HAP-1 (cell line): ENCODE measurements at regions not wholly inside any gene's neighbourhood (a gene's known extent, or its start where the extent isn't known, plus 50 kb on each side); places are given as distances from the start of the nearest gene placed in this dataset.

Experiments
- DNase-seq, 2 experiments: peaks; one replicate each; pipeline ENCODE4 v3.0.0-alpha.2; 2016 to 2020; ENCODE audit warnings: low spot score in 2 of 2
- H3K27me3 ChIP-seq: fragments of 250-450 bp; sonication (Bioruptor Pico); 2 replicates; pipeline ENCODE4 v1.5.1; 2020; ENCODE audit warnings: low read depth, mild to moderate bottlenecking, moderate library complexity
- H3K36me3 ChIP-seq: fragments of 250-450 bp; sonication (Bioruptor Pico); replicated peaks from 2 replicates; pipeline ENCODE4 v1.5.1; 2020; ENCODE audit warnings: mild to moderate bottlenecking
- H3K4me1 ChIP-seq: fragments of 250-450 bp; sonication (Bioruptor Pico); 2 replicates; pipeline ENCODE4 v1.5.1; 2020; ENCODE audit warnings: mild to moderate bottlenecking
- H3K4me3 ChIP-seq: fragments of 250-450 bp; sonication (Bioruptor Pico); 2 replicates; pipeline ENCODE4 v1.5.1; 2020; ENCODE audit warnings: mild to moderate bottlenecking, moderate library complexity
- H3K9me3 ChIP-seq: fragments of 250-450 bp; sonication (Bioruptor Pico); 2 replicates; pipeline ENCODE4 v1.5.1; 2020; ENCODE audit warnings: mild to moderate bottlenecking, moderate library complexity
- in situ Hi-C: fragments of 300-500 bp; cut with MboI; formaldehyde crosslinking; loops from 3 replicates; pipeline ENCODE4 v1.14.3; 2020; ENCODE audit warnings: low sequenced_read_pairs, inconsistent platforms, mixed read lengths

GRCh38 chr11:92793189-92793588 lies 176.3 kb upstream of the MTNR1B start:
- Histone ChIP-seq H3K4me3 (no peak overlapping the region), H3K9me3 (no peaks in the 10 kb centered on the region; the same call in 1 of the 2 replicates), H3K27me3 (no peaks in the 10 kb centered on the region), H3K4me1 (no peaks in the 10 kb centered on the region), H3K36me3 (no peaks in the 10 kb centered on the region)
- no peak for DNase-seq
- in situ Hi-C loops, result no loop called here

DNA sequence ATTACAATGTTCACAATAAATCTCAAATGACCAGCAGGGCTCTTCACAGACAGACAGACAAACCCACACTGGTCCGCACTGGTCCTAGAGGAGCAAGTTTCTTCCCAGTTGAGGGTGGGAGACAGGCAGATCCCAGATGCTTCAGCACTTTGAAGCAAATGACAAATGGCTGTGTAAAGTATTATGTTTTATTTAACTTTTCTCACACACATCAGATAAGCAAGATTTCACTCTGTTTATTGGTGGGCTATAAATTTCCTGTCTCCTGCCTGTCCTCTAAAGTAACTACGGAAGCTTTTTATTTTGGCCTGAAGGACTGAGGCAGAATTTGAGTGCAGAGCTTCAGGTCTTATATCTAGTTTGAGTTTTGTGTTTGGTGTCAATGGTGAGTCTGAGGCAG lies 174.7 kb upstream of the MTNR1B start:
- H3K9me3 ChIP-seq, result no peaks in the 10 kb centered on the region; the same call in 1 of the 2 replicates
- H3K36me3 ChIP-seq, result no peaks in the 10 kb centered on the region
- DNase-seq, result no peak
- in situ Hi-C loops, result no loop called here
- H3K4me3 ChIP-seq, result no peak overlapping the region
- no peaks in the 10 kb centered on the region for H3K27me3 ChIP-seq
- H3K4me1 ChIP-seq, result no peaks in the 10 kb centered on the region

GRCh38 chr11:92796744-92797143 lies 172.7 kb upstream of the MTNR1B start:
- Histone ChIP-seq H3K4me1 (no peaks in the 10 kb centered on the region), H3K36me3 (no peaks in the 10 kb centered on the region), H3K4me3 (no peak overlapping the region), H3K27me3 (no peaks in the 10 kb centered on the region), H3K9me3 (no peaks in the 10 kb centered on the region; the same call in 1 of the 2 replicates)
- in situ Hi-C loops, result no loop called here
- no peak for DNase-seq

DNA sequence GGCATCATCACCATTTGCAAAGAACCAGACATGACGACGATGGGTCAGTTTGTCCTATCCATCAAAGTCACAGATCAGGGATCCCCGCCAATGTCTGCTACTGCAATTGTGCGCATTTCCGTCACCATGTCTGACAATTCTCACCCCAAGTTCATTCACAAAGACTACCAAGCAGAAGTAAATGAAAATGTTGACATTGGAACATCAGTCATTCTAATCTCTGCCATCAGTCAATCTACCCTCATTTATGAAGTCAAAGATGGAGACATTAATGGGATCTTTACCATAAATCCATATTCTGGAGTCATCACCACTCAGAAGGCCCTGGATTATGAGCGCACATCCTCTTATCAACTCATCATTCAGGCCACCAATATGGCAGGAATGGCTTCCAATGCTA lies 171.6 kb upstream of the MTNR1B start:
- DNase-seq, result no peak
- H3K9me3 ChIP-seq, result no peaks in the 10 kb centered on the region; the same call in 1 of the 2 replicates
- H3K4me1 ChIP-seq, result no peaks in the 10 kb centered on the region
- no peak overlapping the region for H3K4me3 ChIP-seq
- in situ Hi-C loops, result no loop called here
- no peaks in the 10 kb centered on the region for H3K36me3 ChIP-seq
- H3K27me3 ChIP-seq, result no peaks in the 10 kb centered on the region

DNA sequence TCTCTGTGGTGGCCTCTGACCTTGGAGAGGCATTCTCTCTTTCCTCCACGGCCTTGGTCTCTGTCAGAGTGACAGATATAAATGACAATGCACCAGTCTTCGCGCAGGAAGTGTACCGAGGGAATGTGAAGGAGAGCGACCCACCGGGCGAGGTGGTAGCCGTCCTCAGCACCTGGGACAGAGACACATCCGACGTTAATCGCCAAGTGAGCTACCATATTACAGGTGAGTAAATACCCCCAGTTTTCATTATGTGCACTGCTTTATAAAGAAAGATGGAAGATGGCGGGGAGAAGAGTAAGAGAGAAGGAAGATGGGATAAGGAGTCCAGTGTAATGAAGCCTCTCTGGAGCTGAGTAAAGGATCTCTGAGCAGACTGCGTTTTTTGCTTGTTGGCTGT lies 167.8 kb upstream of the MTNR1B start:
- no peaks in the 10 kb centered on the region for H3K27me3 ChIP-seq
- no peak for DNase-seq
- H3K4me1 ChIP-seq, result no peaks in the 10 kb centered on the region
- no peaks in the 10 kb centered on the region for H3K36me3 ChIP-seq
- in situ Hi-C loops, result no loop called here
- H3K4me3 ChIP-seq, result no peak overlapping the region
- H3K9me3 ChIP-seq, result no peaks in the 10 kb centered on the region; the same call in 1 of the 2 replicates

DNA sequence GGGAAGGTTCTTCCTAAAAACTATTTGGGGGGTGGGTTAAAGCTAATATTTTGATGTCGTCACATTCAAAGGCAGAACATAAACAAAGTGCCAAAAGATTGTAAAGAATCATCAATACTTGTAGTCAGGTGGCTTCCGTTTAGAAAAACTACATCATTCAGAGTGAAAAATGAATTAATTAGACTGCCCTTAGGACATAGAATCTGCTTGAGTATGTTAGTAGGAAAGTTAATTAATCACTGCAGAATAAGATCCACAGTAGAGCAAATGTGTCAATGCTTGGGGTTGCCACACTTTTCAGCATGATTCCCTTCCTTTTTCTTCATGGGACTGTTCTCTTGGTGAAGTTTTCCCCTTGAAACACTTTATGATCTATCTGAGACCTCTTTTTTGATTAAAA lies 166.8 kb upstream of the MTNR1B start:
- in situ Hi-C loops, result no loop called here

GRCh38 chr11:92803391-92803790 lies 166.1 kb upstream of the MTNR1B start:
- in situ Hi-C loops, result no loop called here
- Histone ChIP-seq H3K27me3 (no peaks in the 10 kb centered on the region), H3K4me1 (no peaks in the 10 kb centered on the region), H3K9me3 (no peaks in the 10 kb centered on the region), H3K4me3 (no peak overlapping the region), H3K36me3 (no peaks in the 10 kb centered on the region)
- DNase-seq, result no peak

More for the DNA sequence above, 166.8 kb upstream of the MTNR1B start:
- Histone ChIP-seq H3K36me3 (no peaks in the 10 kb centered on the region), H3K27me3 (no peaks in the 10 kb centered on the region), H3K4me1 (no peaks in the 10 kb centered on the region), H3K9me3 (no peaks in the 10 kb centered on the region), H3K4me3 (no peak overlapping the region)
- no peak for DNase-seq

DNA sequence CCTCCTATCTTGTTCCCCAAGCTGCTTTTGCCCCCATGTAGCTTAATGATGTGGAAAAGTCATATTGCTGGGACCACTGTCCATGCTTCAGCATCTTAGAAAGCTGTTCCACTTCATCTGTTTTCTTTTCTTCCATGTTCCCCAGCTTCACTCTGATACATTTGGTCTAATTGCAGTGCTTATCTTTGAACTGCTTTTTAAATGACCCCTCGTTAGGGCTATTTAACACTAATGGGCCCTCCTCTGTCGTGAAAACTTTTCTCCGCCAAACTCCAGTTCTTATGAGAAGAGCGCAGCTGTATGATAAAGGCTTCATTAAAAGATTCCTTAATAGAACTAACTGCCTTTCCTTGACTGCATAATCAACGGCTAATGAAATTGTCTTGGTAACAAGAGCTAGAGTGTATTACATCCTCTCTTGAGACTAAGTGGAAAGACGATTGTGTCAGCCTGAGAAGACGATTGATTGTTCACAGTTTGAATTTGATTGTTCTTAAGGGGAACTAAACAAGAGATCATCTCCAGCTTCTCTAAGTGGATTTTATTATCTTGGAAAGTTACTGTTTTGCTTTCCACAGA lies 165.0 kb upstream of the MTNR1B start:
- Histone ChIP-seq H3K4me1 (no peaks in the 10 kb centered on the region), H3K27me3 (no peaks in the 10 kb centered on the region), H3K36me3 (no peaks in the 10 kb centered on the region), H3K4me3 (no peak overlapping the region), H3K9me3 (no peaks in the 10 kb centered on the region)
- DNase-seq, result no peak
- in situ Hi-C loops, result no loop called here

DNA sequence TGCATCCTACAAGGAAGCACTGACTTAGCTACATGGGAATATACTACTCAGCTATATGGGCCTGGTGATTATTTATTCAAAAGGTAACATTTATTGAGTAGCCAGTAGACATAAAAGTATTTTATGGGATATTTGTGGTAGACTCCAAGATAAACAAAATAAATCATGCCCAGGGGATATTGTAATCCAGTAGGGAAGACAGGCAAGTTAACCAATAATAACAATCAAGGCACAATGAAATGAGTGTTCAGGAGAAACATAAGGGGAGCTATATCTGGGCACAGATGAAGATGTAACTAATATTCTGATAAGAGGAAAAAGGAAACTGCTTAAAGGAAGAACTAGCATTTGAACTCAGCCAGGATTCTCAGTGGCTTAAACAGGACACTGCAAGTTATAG lies 161.4 kb upstream of the MTNR1B start:
- Histone ChIP-seq H3K36me3 (no peaks in the 10 kb centered on the region), H3K27me3 (no peaks in the 10 kb centered on the region), H3K9me3 (no peaks in the 10 kb centered on the region), H3K4me1 (no peaks in the 10 kb centered on the region), H3K4me3 (no peak overlapping the region)
- DNase-seq, result no peak
- in situ Hi-C loops, result no loop called here

DNA sequence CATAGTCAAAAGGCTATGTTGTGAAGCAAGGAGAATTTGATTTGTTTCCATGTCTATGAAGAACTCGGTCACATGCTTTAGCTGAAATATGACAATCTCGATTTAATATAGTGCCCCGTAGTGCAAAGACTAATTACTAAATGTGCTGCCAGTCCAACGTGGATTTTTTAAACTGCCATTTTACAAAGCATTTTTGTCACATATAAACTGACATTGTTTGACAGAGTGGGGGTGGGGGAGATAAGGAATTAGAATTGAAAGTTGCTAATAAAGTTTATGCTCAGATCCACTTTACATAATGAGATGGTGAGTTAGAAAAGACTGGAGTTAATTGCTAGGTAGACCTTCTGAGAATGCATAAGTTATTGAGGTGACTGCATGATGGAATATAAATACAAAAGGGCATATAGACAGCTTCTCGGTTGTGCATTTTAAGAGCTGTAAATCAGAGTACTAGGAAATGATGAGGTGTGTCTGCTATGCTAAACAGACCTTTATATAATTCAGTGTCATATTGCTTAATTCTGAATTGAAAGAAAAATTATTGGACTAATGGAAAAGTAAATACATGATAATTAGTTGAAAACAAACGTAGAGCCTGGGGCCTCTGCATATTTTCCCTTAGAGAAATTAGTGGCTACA lies 158.9 kb upstream of the MTNR1B start:
- Histone ChIP-seq H3K4me3 (no peak overlapping the region), H3K4me1 (no peaks in the 10 kb centered on the region), H3K36me3 (no peaks in the 10 kb centered on the region), H3K9me3 (no peaks in the 10 kb centered on the region), H3K27me3 (no peaks in the 10 kb centered on the region)
- DNase-seq, result no peak
- in situ Hi-C loops, result no loop called here

DNA sequence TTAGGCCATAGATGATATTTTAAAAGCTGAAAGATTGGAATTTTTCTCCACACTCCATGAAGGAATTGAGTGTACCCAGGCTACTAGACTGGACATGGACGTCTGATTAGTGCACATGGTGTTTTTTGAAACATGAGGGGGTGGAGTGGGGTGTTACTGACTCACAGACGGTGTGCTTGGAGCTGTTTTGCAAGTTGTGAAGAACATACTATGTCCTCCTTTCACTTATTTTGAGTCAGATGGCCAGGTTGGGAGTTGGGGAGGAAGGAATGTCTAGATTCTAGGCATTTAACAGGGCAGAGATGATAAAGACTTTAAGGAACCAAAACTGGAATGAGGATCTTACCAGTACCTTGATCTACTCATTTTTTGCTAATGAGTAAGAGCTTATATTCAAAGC lies 158.1 kb upstream of the MTNR1B start:
- in situ Hi-C loops, result no loop called here
- Histone ChIP-seq H3K4me1 (no peaks in the 10 kb centered on the region), H3K27me3 (no peaks in the 10 kb centered on the region), H3K36me3 (no peaks in the 10 kb centered on the region), H3K4me3 (no peak overlapping the region), H3K9me3 (no peaks in the 10 kb centered on the region)
- no peak for DNase-seq

GRCh38 chr11:92812841-92813240 lies 156.6 kb upstream of the MTNR1B start:
- no peaks in the 10 kb centered on the region for H3K27me3 ChIP-seq
- no peaks in the 10 kb centered on the region for H3K9me3 ChIP-seq
- no peaks in the 10 kb centered on the region for H3K36me3 ChIP-seq
- DNase-seq, result no peak
- H3K4me3 ChIP-seq, result no peak overlapping the region
- in situ Hi-C loops, result no loop called here
- H3K4me1 ChIP-seq, result no peaks in the 10 kb centered on the region

DNA sequence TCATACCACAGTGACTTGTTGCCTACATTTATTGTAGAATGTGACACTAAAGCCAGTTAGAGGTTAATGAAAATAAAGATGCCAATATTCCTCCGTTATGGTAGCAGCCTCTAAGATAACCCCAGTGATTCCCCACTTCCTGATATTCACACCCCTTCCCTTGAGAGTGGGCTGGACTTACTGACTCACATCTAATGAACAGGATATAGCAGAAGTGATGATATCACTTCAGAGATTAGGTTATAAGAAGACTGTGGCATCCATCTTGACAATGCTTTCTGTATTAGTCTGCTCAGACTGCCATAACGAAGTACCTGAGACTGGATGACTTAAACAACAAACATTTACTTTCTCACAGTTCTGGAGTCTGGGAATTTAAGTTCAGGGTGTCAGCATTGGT lies 149.6 kb upstream of the MTNR1B start:
- no peaks in the 10 kb centered on the region for H3K36me3 ChIP-seq
- no peaks in the 10 kb centered on the region for H3K4me1 ChIP-seq
- no peak for DNase-seq
- no peak overlapping the region for H3K4me3 ChIP-seq
- in situ Hi-C loops, result no loop called here
- no peaks in the 10 kb centered on the region for H3K9me3 ChIP-seq
- no peaks in the 10 kb centered on the region for H3K27me3 ChIP-seq

DNA sequence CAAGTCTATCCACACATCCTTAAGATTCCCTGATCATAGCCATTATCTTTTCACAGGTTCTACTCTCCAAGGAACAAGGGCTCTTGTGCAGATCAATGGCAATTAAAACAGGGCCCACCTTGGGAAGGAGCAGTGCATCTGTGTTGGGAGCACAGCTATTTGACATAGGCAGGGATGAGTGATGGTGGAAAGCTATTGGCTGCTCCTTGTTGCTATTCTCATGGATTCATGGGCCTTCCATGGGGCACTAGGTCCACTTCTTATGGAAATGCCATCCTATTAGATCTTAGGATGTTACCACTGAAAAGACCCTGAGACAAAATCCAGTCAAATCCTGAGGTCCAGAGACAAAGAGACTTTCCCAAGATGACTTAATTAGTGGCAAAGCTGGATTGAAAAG lies 148.6 kb upstream of the MTNR1B start:
- H3K27me3 ChIP-seq, result no peaks in the 10 kb centered on the region
- no peaks in the 10 kb centered on the region for H3K9me3 ChIP-seq
- no peaks in the 10 kb centered on the region for H3K36me3 ChIP-seq
- in situ Hi-C loops, result no loop called here
- no peaks in the 10 kb centered on the region for H3K4me1 ChIP-seq
- DNase-seq, result no peak
- H3K4me3 ChIP-seq, result no peak overlapping the region

DNA sequence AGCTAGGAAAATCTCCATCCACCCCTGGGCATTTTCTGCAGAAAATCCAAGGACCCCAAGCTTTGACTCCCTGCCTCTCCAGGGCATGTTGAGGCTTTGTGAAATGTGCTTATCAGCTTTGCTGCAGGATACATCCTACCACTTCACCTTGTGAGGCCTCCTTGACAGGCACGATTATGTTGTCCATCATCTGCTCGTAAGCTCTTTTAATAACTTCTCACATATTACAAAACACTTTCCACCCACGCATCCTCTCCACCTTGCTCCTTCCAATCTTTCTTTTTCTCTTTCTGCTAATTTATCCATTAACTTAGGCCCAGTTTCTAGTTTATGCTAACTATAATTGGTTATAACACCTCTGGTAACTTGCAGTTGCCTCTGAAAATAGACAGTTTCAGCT lies 147.0 kb upstream of the MTNR1B start:
- no peaks in the 10 kb centered on the region for H3K9me3 ChIP-seq
- no peaks in the 10 kb centered on the region for H3K27me3 ChIP-seq
- H3K4me3 ChIP-seq, result no peak overlapping the region
- no peaks in the 10 kb centered on the region for H3K4me1 ChIP-seq
- in situ Hi-C loops, result no loop called here
- no peaks in the 10 kb centered on the region for H3K36me3 ChIP-seq
- DNase-seq, result no peak
